Esophagus muscularis mucosa (tissue), 3 donors: ENCODE measurements at regions not wholly inside any gene's neighbourhood (a gene's known extent, or its start where the extent isn't known, plus 50 kb on each side); places are given as distances from the start of the nearest gene placed in this dataset.

Experiments used
- POLR2A ChIP-seq: fragments of 450-650 bp; IDR thresholded peaks from one replicate; pipeline ENCODE4 v1.6.1; 2017; ENCODE audit warnings: antibody characterized with exemption, moderate library complexity, mild to moderate bottlenecking, low read depth
- TF ChIP-seq, protein P1 (sequence below), 3 experiments: fragments of 200-600 bp in 2 of 3; fragments of 450-650 bp in 1 of 3; sonication (generic) in 2 of 3; IDR thresholded peaks; one replicate each; pipeline ENCODE4 v1.5.1; 2017 to 2019; ENCODE audit warnings: antibody characterized with exemption in 3 of 3, mild to moderate bottlenecking in 2 of 3, moderate library complexity in 1 of 3

DNA sequence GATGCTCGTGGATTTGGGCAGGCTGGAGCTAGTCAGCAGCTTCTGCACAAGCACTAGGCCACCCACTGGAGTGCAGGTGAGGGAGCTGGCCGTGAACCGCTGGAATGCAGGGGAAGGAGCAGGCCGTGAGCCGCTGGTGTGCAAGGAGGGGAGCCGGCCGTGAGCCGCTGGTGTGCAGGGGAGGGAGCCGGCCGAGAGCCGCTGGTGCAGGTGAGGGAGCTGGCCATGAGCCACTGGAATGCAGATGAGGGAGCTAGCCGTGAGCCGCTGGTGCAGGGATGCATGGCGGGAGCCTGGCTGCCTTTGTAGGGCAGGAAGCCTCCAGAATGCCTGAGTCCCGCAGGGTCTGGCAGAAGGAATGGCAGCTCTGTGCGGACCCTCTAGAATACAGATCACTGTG, 4220.0 kb upstream of the OR11H1 start:
- TF ChIP-seq, protein P1, sequence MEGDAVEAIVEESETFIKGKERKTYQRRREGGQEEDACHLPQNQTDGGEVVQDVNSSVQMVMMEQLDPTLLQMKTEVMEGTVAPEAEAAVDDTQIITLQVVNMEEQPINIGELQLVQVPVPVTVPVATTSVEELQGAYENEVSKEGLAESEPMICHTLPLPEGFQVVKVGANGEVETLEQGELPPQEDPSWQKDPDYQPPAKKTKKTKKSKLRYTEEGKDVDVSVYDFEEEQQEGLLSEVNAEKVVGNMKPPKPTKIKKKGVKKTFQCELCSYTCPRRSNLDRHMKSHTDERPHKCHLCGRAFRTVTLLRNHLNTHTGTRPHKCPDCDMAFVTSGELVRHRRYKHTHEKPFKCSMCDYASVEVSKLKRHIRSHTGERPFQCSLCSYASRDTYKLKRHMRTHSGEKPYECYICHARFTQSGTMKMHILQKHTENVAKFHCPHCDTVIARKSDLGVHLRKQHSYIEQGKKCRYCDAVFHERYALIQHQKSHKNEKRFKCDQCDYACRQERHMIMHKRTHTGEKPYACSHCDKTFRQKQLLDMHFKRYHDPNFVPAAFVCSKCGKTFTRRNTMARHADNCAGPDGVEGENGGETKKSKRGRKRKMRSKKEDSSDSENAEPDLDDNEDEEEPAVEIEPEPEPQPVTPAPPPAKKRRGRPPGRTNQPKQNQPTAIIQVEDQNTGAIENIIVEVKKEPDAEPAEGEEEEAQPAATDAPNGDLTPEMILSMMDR (IDR thresholded peaks at IDR 0.05) = no peak
- TF ChIP-seq POLR2A = no peak
